Uterus (tissue), 2 donors: ENCODE measurements at regions not wholly inside any gene's neighbourhood (a gene's known extent, or its start where the extent isn't known, plus 50 kb on each side); places are given as distances from the start of the nearest gene placed in this dataset.

Experiments used
- POLR2A ChIP-seq, 2 donors: fragments of 450-650 bp; IDR thresholded peaks; one replicate each; pipeline ENCODE4 v1.6.1; 2016; ENCODE audit warnings: antibody characterized with exemption in 2 of 2, mild to moderate bottlenecking in 1 of 2, moderate library complexity in 1 of 2
- TF ChIP-seq, protein P1 (sequence below), 4 experiments: fragments of 200-600 bp in 2 of 4; fragments of 450-650 bp in 2 of 4; sonication (generic) in 2 of 4; IDR thresholded peaks; one replicate each; pipeline ENCODE4 v1.5.1; 2016 to 2019; ENCODE audit warnings: antibody characterized with exemption in 4 of 4, mild to moderate bottlenecking in 2 of 4, moderate library complexity in 1 of 4

DNA sequence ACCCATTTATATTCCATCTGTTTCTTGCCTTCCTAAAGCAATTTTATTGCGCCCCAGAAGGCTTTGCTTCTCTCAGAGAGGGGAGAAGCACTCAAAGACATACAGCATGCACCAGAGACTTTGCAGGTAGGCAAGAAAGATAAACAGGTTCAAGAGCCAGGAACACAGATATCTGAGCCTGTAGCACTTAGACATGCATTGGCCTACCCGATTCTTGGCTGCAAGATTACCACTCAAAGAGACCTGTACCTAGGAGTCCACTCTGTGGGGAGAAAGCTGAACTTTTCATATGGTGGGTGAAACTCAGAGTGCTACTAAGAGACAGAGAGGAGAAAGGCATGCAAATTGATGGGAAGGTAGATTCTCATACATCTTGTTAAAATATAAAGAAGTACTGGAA is 609.4 kb upstream of the PKN2 start:
- TF ChIP-seq, protein P1, sequence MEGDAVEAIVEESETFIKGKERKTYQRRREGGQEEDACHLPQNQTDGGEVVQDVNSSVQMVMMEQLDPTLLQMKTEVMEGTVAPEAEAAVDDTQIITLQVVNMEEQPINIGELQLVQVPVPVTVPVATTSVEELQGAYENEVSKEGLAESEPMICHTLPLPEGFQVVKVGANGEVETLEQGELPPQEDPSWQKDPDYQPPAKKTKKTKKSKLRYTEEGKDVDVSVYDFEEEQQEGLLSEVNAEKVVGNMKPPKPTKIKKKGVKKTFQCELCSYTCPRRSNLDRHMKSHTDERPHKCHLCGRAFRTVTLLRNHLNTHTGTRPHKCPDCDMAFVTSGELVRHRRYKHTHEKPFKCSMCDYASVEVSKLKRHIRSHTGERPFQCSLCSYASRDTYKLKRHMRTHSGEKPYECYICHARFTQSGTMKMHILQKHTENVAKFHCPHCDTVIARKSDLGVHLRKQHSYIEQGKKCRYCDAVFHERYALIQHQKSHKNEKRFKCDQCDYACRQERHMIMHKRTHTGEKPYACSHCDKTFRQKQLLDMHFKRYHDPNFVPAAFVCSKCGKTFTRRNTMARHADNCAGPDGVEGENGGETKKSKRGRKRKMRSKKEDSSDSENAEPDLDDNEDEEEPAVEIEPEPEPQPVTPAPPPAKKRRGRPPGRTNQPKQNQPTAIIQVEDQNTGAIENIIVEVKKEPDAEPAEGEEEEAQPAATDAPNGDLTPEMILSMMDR (IDR thresholded peaks at IDR 0.05), result no peak
- no peak for TF ChIP-seq POLR2A (IDR thresholded peaks at IDR 0.05)
